GM18951 (cell line): ENCODE measurements at regions not wholly inside any gene's neighbourhood (a gene's known extent, or its start where the extent isn't known, plus 50 kb on each side); places are given as distances from the start of the nearest gene placed in this dataset.

Experiments used
- POLR2A ChIP-seq: IDR thresholded peaks from 4 replicates; pipeline ENCODE4 v1.6.1; 2011; ENCODE audit warnings: mild to moderate bottlenecking; ENCODE audit not compliant: insufficient read length, insufficient read depth; ENCODE audit errors: extremely low read depth
- in situ Hi-C: fragments of 300-500 bp; cut with MboI; formaldehyde crosslinking; loops from one replicate; pipeline ENCODE4 v1.12.0; 2022; ENCODE audit warnings: low sequenced_read_pairs, mixed read lengths, inconsistent platforms; ENCODE audit not compliant: unreplicated experiment

GRCh38 chr1:234772345-234773147 is 162.6 kb upstream of the IRF2BP2 start:
- in situ Hi-C loops, result loop anchor here (25.0 kb wide), 1 partner anchor 285 kb away; the partner anchor contains the start of gene TARBP1

GRCh38 chr1:234771642-234772344 is 161.8 kb upstream of the IRF2BP2 start:
- in situ Hi-C loops, result loop anchor here (25.0 kb wide), 1 partner anchor 284 kb away; the partner anchor contains the start of gene TARBP1
- TF ChIP-seq POLR2A, result no peak

More at GRCh38 chr1:234772345-234773147, 162.6 kb upstream of the IRF2BP2 start:
- TF ChIP-seq POLR2A, result peak; percentile 46

DNA sequence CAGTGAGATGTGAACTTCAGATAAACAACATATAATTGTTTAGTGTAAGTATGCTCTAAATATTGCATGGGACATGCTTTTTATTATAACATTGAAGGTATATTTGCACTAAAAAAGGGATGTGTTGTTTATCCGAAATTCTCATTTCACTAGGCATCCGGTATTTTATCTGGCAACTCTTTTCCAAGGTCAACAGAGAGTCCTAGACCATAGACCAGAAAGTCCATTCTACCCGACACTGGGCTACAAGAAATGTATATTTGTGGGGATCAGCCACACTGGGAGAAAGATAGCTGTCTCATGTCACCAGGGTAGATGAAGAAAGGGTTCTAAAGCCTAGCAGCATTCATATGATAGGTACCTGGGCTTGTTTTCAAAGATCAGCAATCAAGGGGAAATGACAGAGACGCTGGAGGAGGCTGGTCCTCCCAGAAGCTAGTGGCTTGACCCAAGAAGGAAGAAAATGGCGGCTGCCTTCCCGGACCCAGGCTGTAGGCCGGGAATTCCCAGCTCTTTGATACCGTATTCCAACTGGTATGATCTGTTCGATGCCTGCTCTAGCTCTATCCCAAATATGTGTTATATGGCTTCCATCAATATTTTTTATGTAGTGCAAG is 161.1 kb upstream of the IRF2BP2 start:
- in situ Hi-C loops, result loop anchor here (25.0 kb wide), 1 partner anchor 284 kb away; the partner anchor contains the start of gene TARBP1

GRCh38 chr1:234769986-234770795 is 160.2 kb upstream of the IRF2BP2 start:
- TF ChIP-seq POLR2A, result no peak
- in situ Hi-C loops, result loop anchor here (10.0 to 25.0 kb wide), 2 partner anchors 75 to 283 kb away; partner anchors contain the start of gene TARBP1

More for the DNA sequence above, 161.1 kb upstream of the IRF2BP2 start:
- no peak for TF ChIP-seq POLR2A

DNA sequence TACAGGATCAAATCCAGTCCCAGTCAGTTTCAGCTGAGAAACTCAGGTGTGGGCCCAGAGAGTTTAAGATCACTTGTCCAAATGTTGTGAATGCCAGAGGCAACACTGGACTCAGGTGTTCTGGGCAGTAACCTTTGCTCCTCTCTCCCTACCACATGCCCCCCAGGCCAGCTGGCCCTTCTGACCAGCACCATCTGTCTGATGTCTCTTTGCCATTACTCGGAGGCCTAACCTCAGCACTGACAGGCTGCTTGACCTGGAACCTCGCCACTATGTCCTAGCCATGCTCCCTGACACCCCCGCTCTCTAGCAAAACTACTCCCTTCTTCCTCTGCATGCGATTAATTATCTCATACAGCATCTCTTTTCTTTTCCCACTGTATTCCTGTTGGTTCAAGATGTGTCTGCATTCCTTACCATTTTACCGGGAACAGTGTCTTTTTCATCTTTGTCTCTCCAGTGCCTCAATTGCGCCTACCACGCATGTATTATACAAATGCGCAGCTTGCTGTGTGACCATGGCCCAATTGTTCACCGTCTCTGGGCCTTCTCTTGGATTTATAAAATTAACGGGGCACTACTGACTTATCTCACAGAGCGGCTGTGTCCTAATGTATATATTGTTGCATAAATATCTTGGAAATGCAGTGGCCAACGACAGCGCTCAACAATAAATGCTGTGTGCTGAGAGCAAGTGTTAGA is 159.5 kb upstream of the IRF2BP2 start:
- in situ Hi-C loops, result loop anchor here (10.0 to 25.0 kb wide), 2 partner anchors 75 to 282 kb away; partner anchors contain the start of gene TARBP1
- TF ChIP-seq POLR2A, result no peak

GRCh38 chr1:234768569-234769283 is 158.7 kb upstream of the IRF2BP2 start:
- in situ Hi-C loops, result loop anchor here (10.0 to 25.0 kb wide), 2 partner anchors 76 to 281 kb away; partner anchors contain the start of gene TARBP1
- no peak for TF ChIP-seq POLR2A

GRCh38 chr1:234768171-234768568 is 158.2 kb upstream of the IRF2BP2 start:
- in situ Hi-C loops, result loop anchor here (10.0 to 25.0 kb wide), 2 partner anchors 77 to 281 kb away; partner anchors contain the start of gene TARBP1
- no peak for TF ChIP-seq POLR2A

- TF ChIP-seq POLR2A, result no peak
- in situ Hi-C loops, result loop anchor here (10.0 to 25.0 kb wide), 2 partner anchors 79 to 278 kb away; partner anchors contain the start of gene TARBP1
These were observed 155.7 kb upstream of the IRF2BP2 start for GRCh38 chr1:234765672-234766071.

GRCh38 chr1:234765181-234765580 is 155.2 kb upstream of the IRF2BP2 start:
- no peak for TF ChIP-seq POLR2A
- in situ Hi-C loops, result loop anchor here (10.0 to 25.0 kb wide), 2 partner anchors 80 to 278 kb away; partner anchors contain the start of gene TARBP1

GRCh38 chr1:234763910-234764309 is 153.9 kb upstream of the IRF2BP2 start:
- in situ Hi-C loops, result loop anchor here (10.0 to 25.0 kb wide), 2 partner anchors 81 to 277 kb away; partner anchors contain the start of gene TARBP1
- TF ChIP-seq POLR2A, result no peak

DNA sequence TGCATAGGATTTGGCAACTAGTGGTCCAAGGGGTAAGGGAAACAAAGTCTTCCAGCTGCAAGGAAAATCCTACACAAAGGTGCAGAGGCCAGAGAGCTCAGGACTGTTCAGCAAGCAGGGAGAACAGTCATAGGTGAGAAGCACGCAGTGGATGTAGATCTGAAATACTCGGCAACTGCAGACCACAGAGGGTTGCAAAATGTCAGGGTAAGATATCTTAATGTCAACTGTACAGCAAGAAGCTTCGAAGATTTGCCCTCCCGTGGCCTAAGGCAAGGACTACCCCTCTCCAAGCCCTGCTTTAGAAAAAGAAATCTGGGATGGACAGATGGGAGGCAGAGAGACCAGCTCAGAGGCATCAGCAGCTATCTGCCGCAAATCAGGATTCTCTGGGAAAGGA is 153.4 kb upstream of the IRF2BP2 start:
- in situ Hi-C loops, result loop anchor here (10.0 to 25.0 kb wide), 2 partner anchors 81 to 276 kb away; partner anchors contain the start of gene TARBP1
- TF ChIP-seq POLR2A, result no peak

DNA sequence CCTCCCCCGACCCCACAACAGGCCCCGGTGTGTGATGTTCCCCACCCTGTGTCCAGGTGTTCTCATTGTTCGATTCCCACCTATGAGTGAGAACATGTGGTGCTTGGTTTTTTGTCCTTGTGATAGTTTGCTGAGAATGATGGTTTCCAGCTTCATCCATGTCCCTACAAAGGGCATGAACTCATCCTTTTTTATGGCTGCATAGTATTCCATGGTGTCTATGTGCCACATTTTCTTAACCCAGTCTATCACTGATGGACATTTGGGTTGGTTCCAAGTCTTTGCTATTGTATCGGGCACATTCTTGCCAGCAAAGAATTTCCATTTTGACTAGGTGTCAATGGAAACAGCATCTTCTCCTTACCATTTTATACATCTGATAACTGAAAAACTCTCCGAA is 152.1 kb upstream of the IRF2BP2 start:
- in situ Hi-C loops, result loop anchor here (10.0 to 25.0 kb wide), 2 partner anchors 83 to 275 kb away; partner anchors contain the start of gene TARBP1
